WTC11 (cell line): ENCODE measurements at regions not wholly inside any gene's neighbourhood (a gene's known extent, or its start where the extent isn't known, plus 50 kb on each side); places are given as distances from the start of the nearest gene placed in this dataset.

ENCODE experiments used
- CREM ChIP-seq: sonication (generic); formaldehyde crosslinking; IDR thresholded peaks from 2 replicates; pipeline ENCODE4 v1.8.1; 2022; ENCODE audit warnings: mild to moderate bottlenecking, missing genetic modification reagents, moderate library complexity
- E2F5 ChIP-seq: sonication (generic); formaldehyde crosslinking; IDR thresholded peaks from 2 replicates; pipeline ENCODE4 v1.8.1; 2022; ENCODE audit warnings: mild to moderate bottlenecking, moderate library complexity, missing genetic modification reagents
- ERG ChIP-seq: fragments of 250-450 bp; sonication (Bioruptor Pico); IDR thresholded peaks from 2 replicates; pipeline ENCODE4 v1.8.0; 2021; ENCODE audit warnings: mild to moderate bottlenecking
- RORB ChIP-seq: fragments of 250-450 bp; sonication (Bioruptor Pico); IDR thresholded peaks from 2 replicates; pipeline ENCODE4 v1.9.0; 2021; ENCODE audit warnings: mild to moderate bottlenecking
- TEAD4 ChIP-seq: sonication (generic); formaldehyde crosslinking; IDR thresholded peaks from 2 replicates; pipeline ENCODE4 v1.8.0; 2022; ENCODE audit warnings: mild to moderate bottlenecking, missing genetic modification reagents

- TF ChIP-seq E2F5 (CRISPR knock-in tag) = no peak
- no peak for TF ChIP-seq CREM
- no peak for TF ChIP-seq RORB (CRISPR knock-in tag)
- no peak for TF ChIP-seq TEAD4 (CRISPR knock-in tag)
- no peak for TF ChIP-seq ERG (CRISPR knock-in tag)
Measured at GRCh38 chr4:154029171-154029570, 240.3 kb upstream of the SFRP2 start.
